ENCODE measurements at regions not wholly inside any gene's neighbourhood (a gene's known extent, or its start where the extent isn't known, plus 50 kb on each side); places are given as distances from the start of the nearest gene placed in this dataset.
"Not testable (repeated sequence)": the region's sequence is repeated elsewhere in the genome, so short reads cannot be mapped to it uniquely, and the experiment has no call there.

DNA sequence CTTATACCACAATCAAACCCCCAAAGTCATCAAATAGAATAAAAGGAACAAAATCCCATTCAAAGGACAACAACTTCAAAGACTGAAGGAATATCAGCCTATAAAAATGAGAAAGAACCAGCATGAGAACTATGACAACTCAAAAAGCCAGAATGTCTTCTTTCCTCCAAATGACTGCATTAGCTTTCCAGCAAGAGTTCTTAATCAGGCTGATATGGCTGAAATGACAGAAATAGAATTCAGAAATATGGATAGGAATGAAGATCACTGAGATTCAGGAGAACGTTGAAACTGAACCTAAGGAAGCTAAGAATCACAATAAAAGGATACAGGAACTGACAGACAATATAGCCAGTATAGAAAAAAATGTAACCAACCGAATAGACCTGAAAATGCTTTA is 109.5 kb downstream of the SINHCAF start:
- no peak for DNase-seq (ENCODE audit: low spot score)

DNA sequence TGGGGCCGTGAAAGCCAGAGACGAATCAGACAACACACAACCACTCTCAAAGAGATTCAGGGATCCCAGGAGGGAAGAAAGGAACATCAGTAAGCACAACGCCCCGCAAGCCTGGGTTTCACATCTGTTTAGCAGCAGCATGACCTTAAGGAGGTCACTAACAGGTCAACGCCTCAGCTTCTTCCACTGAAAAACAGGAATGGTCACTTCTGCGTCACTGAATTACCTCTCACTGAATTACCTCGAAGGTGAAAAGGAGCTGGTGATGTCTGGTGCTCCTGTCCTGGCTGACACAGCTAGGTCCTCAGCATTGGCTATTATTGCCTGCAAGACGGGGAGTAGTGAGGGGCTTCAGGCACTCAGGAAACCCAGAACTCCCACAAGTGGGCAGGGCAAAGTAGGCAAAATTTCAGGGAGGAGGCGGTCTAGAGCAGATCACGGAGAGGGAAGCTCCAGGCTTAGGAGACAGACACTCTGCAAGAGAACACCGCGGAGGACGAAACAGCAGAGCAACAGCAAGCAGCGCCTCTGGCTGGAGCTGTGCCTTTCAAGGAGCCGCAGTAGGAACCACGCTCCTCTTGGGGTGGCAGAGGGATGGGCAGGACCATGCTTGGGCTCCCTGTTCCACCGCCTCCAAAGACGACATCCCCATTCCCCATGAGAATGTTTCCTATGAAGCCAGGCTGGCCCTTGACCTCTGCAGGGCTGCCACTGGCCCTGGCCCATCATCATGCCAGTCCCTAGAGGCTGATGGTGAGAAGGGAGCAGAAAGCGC is 108.4 kb downstream of the SINHCAF start:
- no peak for DNase-seq (ENCODE audit: low spot score)

- no peak for DNase-seq (ENCODE audit: low spot score)
Measured at GRCh38 chr12:31218203-31219025, 107.5 kb downstream of the SINHCAF start.

- no peak for DNase-seq (ENCODE audit: low spot score)
Measured at GRCh38 chr12:31219521-31219920, 106.4 kb downstream of the SINHCAF start.

- no peak for DNase-seq (ENCODE audit: low spot score)
Measured at GRCh38 chr12:31220061-31220460, 105.9 kb downstream of the SINHCAF start.

DNA sequence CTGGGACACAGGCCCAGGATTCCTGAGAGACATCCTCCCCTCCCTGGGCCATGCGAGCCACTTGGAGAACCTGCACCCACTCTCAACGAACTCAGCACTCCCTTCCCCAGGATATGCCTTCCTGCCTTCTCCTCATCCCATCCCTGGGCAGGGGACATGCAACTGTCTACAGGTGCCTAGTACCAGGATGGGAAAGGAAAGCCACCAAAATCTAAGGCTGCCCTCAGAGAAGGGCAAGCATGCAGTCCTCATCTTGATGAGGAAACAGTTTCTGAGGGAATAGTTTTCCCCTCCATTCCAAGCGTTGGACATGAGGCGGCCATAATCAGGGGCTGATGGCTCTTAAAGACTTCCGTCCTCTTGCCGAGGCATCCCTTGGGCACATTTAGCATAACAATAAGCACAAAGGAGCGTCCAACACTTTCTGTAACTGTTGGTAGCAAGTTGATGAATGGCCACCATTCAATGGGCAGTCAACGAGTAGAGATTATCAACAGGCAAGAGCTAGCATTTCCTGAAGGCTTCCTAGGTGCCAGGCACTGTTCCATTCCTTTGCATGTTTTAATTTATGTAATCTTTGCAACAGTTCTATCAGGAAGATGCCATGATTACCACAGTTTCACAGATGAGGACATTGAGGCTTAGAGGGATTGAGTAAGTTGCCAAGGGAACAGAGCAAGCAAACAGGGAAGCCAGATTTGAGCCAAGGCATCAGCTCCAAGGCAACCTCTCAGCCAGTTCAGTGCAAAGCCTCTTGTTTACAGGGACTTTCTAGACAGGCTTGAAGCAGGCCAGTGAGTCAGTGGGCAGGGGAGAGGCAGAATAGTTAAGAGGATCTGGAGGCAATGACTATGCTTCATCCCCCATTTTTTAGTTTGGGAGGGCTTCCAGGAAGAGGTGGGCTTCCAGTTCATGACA is 105.1 kb downstream of the SINHCAF start:
- DNase-seq (ENCODE audit: low spot score) = no peak

- DNase-seq (ENCODE audit: low spot score) = no peak
Measured at GRCh38 chr12:31221551-31221945, 104.4 kb downstream of the SINHCAF start.

DNA sequence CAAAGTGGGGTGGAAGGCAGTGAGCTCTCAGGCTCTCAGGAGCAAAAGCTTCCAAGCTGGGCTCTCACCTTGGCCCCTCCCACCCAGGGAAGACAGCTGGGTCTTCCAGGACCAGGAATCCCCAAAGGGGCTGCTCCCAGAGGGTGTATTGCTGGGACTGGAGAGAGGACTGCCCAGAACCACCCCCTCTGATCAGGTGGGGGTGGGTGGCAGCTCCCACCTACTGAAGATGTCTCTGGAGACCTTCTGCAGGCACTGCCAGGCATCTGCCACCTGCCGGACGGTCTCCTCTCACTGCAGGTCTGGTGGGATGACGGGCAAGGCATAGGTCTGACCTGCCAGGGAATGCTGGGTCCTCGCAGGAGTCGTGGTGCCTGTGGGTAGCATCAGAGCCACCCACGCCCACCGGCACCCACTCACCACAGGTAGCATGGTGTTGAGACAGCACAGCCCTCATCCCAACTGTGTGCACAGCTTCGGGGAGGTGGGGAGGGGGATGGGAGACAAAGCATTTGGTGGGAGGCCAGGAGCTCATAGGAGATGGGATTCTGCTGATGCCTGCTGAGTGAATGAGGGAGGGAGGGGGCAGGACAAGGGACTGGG is 103.2 kb downstream of the SINHCAF start:
- DNase-seq (ENCODE audit: low spot score) = no peak

DNA sequence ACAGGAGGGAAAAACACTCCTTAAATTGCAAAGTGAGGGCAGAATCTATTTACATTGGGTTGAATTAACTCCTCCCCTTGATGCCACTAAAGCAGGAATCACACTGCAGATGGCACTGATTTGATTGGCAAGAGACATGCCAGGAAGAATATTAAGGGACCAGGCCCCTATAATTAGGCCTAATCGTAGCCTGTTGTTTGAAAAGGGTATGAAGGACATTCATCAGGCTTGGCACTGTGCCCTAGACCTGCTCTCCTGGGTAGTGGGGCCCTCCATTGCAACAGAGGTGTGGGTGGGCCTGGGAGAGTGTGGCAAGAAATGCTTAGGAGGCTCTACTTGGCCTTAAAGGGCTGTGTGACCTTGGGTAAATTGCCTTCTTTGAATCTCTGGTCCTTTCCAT is 102.3 kb downstream of the SINHCAF start:
- not testable (repeated sequence) for DNase-seq (ENCODE audit: low spot score)

GRCh38 chr12:31224768-31225448 is 101.0 kb downstream of the SINHCAF start:
- DNase-seq (ENCODE audit: low spot score) = no peak

DNA sequence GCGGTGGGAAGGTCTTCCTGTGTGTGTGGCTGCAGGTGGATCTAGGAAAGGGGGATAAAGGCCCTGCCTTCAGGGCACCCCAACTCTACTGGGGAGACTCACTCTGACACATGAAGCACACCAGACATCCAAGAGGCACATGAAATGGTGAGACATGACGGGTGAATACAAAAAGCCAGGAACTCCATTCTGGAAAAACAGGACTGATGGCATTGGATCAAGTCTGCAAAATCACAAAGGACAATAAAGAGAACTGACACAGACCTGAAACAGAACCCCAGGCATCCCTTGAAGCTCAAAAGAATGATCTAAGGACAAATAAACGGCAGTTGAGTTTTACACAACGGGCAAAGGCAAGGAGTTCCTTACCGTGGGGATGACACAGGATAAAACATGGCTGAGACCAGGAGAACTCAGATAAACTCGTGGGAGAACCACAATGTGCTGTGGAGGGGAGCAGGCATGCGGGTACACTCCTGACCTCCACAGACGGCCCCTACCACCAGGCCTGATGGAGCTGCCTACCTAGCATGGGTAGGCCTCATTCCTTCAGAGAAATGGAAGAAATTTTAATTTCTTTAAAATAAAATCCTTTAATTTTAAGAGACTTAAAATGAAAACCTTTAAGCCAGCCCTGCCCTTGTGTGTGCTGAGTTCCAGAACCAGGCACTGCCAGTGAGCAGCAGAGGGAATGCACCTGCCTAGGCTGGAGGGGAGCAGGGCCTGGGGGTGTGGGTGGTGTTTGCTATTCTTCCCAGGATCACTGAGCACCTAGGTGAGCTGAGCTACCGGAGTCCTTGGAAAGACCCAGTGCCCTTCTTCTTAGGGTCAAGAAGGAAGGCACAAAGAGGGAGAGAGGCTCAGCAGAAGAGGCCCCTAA is 100.1 kb downstream of the SINHCAF start:
- DNase-seq (ENCODE audit: low spot score) = no peak

DNA sequence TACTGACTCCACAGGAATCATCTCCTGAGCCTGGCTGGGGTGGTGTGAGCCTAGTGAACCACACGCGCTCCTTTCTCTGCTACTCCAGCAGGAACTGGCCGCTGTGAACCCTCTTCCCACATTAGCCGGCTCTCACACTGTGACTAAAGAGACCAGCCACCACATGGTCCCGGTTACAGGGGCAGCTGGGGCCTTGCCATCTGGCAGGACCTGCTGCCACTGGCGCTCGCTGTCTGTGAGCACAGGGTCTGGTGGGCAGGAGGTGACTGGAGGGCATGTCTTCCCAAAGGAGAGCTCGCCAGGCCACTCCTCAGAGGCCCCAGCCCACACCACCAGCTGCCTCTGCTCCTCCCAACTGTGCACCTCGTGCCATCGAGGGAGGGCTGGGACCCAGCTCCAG is 99.3 kb downstream of the SINHCAF start:
- DNase-seq (ENCODE audit: low spot score) = no peak

DNA sequence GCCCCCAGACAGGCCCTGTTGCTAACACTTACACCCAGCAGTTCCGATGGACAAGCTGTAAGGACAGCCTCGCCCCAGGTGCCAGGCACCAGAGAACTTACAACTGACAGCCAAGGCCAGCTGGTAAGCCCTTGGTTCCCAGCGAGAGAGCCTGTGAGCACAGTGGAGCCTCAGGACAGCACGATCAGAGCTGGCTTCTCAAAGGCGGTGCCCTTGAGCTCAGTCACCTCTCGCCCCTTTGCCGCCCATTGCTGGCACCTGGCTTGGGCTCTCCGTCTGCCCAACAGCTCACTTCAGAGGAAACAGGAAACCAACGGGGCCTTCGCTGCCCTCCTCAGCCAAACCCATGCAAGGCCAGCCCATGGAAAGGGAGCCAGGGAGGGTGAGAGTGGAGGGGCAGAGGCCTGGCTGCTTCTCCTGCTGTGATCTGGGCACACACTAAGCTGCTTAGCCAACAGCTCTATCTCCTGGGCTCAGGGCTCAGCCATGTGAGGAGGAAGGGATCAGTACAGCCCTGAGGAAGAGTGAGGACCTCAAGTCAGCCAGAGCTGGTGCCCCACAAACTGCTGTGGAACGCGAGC is 98.5 kb downstream of the SINHCAF start:
- DNase-seq (ENCODE audit: low spot score) = no peak

DNA sequence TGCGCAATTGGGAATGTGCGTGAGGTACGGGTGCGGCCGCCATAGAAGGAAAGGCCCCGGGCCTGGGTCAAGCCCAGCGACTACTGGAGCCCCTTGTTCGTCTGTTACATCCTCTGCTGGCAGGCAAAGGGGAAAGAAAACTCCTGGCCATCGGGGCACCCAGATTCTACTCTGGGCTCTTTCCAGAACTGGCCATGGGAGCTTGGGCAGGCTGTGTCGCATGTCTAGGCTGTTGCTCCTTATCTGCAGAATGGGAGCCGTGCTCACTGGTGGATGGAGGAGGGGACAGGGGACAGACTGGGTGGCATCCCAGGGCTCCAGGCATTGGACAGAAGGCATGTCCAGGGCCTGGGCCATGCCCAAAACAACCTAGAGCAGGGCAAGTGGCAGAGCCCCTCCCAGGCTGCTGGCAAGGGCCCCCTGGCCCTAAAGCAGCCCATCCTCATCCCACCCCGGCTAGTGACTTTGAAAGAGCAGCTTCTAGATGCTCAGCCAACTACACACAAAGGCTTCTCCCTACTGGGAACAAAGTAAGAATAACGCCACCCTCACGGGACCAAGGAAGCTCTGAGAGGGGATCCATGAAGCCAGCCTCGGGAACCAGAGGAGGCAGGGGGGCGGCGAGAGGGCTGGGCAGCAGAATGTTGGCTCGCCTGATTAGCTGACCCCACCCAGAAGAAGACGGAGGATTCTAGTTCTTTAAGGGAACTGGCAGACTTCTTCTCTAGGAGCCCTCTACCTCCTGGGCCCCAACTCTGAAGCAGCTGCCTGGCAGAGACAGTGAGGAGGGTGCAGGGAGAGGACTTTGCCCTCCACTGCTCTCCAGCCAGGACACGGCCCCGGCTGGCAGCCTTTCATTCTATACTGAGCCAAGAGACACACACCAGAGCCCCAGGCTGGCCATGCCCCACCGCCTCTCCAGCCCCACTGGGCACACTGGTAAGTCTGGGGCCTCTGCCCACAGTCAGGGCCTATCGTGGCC is 96.8 kb downstream of the SINHCAF start:
- no peak for DNase-seq (ENCODE audit: low spot score)

GRCh38 chr12:31230004-31230403 is 95.9 kb downstream of the SINHCAF start:
- DNase-seq (ENCODE audit: low spot score) = no peak

All from ureter (tissue), 1 donor.